ENCODE measurements at regions not wholly inside any gene's neighbourhood (a gene's known extent, or its start where the extent isn't known, plus 50 kb on each side); places are given as distances from the start of the nearest gene placed in this dataset.
"Not testable (repeated sequence)": the region's sequence is repeated elsewhere in the genome, so short reads cannot be mapped to it uniquely, and the experiment has no call there.

DNA sequence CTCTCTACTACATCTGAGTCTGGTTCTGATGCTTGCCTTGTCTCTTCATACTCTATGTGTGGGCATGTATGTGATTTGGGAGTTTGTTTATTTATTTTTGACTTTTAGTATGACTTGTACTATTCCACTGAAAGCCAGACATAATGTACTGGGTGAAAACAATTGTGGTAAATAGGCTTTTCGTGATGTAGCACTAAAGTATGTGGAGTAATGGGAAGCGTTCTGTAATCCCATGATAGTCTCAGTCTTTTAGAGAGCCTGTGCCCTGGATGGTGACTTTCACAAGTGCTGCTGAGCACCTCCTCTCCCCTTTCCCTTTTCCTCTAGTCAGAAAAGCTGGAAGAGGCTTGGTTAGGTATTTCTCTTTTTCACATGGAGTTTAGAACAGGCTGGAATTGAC, 85.8 kb upstream of the S1PR3 start:
- WGBS, 2 experiments, result 74 to 88% methylated on average over 2 of the region's 2 CpGs

GRCh38 chr9:88915916-88916315, 75.4 kb upstream of the S1PR3 start:
- H3K27me3 ChIP-seq (ENCODE audit: control insufficient read depth, insufficient read depth, low read length, poor library complexity, severe bottlenecking), result no peaks in the 10 kb centered on the region
- H3K4me3 ChIP-seq (ENCODE audit: insufficient read depth, low read depth, low read length), result no peak overlapping the region
- no peaks in the 10 kb centered on the region for H3K36me3 ChIP-seq (ENCODE audit: control insufficient read depth, insufficient read depth, low read length)
- no peak overlapping the region for H3K27ac ChIP-seq (ENCODE audit: insufficient read depth, low read depth, low read length, poor library complexity, severe bottlenecking)
- WGBS, 2 experiments, result 96 to 98% methylated on average over 2 of the region's 2 CpGs
- H3K4me1 ChIP-seq (ENCODE audit: control insufficient read depth, insufficient read depth, low read length), result no peaks in the 10 kb centered on the region
- H3K9me3 ChIP-seq (ENCODE audit: control insufficient read depth, low read length), result peaks cover 3% of the 10 kb centered on the region

More for the DNA sequence above, 85.8 kb upstream of the S1PR3 start:
- Histone ChIP-seq H3K9me3 (ENCODE audit: control insufficient read depth, low read length) (no peaks in the 10 kb centered on the region), H3K27me3 (ENCODE audit: control insufficient read depth, insufficient read depth, low read length, poor library complexity, severe bottlenecking) (no peaks in the 10 kb centered on the region), H3K4me1 (ENCODE audit: control insufficient read depth, insufficient read depth, low read length) (no peaks in the 10 kb centered on the region), H3K4me3 (ENCODE audit: insufficient read depth, low read depth, low read length) (no peak overlapping the region), H3K27ac (ENCODE audit: insufficient read depth, low read depth, low read length, poor library complexity, severe bottlenecking) (no peak overlapping the region), H3K36me3 (ENCODE audit: control insufficient read depth, insufficient read depth, low read length) (no peaks in the 10 kb centered on the region)

- no peak overlapping the region for H3K4me3 ChIP-seq (ENCODE audit: insufficient read depth, low read depth, low read length)
- H3K4me1 ChIP-seq (ENCODE audit: control insufficient read depth, insufficient read depth, low read length), result no peaks in the 10 kb centered on the region
- 43 to 60% methylated on average over 1 of the region's 1 CpG for WGBS, 2 experiments
- H3K9me3 ChIP-seq (ENCODE audit: control insufficient read depth, low read length), result peaks cover 3% of the 10 kb centered on the region
- H3K27ac ChIP-seq (ENCODE audit: insufficient read depth, low read depth, low read length, poor library complexity, severe bottlenecking), result no peak overlapping the region
- H3K36me3 ChIP-seq (ENCODE audit: control insufficient read depth, insufficient read depth, low read length), result no peaks in the 10 kb centered on the region
- no peaks in the 10 kb centered on the region for H3K27me3 ChIP-seq (ENCODE audit: control insufficient read depth, insufficient read depth, low read length, poor library complexity, severe bottlenecking)
Measured at GRCh38 chr9:88916894-88917293, 74.4 kb upstream of the S1PR3 start.

DNA sequence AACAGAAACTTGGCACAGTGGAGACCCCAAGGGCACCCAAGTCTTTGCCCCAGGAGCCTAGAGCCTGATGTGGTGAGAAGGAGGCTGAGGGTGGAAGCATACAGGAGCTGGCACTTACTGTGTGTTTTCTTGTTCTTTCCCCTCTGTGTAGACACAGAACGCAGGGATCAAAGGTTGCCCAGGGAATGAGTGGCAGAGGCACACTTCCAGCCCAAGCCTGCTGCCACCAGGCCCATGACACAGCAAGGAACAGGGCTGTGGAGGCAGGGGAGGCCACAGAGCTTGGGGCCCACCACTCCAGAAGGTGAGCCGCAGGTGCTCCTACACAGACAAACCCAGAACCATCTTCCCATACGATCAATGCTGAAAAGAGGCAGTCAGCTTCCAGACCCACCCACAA, 73.9 kb upstream of the S1PR3 start:
- no peak overlapping the region for H3K4me3 ChIP-seq (ENCODE audit: insufficient read depth, low read depth, low read length)
- WGBS, 2 experiments, result 97% methylated on average over 3 of the region's 3 CpGs
- no peaks in the 10 kb centered on the region for H3K27me3 ChIP-seq (ENCODE audit: control insufficient read depth, insufficient read depth, low read length, poor library complexity, severe bottlenecking)
- H3K36me3 ChIP-seq (ENCODE audit: control insufficient read depth, insufficient read depth, low read length), result no peaks in the 10 kb centered on the region
- H3K4me1 ChIP-seq (ENCODE audit: control insufficient read depth, insufficient read depth, low read length), result no peaks in the 10 kb centered on the region
- peaks cover 3% of the 10 kb centered on the region for H3K9me3 ChIP-seq (ENCODE audit: control insufficient read depth, low read length)
- no peak overlapping the region for H3K27ac ChIP-seq (ENCODE audit: insufficient read depth, low read depth, low read length, poor library complexity, severe bottlenecking)

DNA sequence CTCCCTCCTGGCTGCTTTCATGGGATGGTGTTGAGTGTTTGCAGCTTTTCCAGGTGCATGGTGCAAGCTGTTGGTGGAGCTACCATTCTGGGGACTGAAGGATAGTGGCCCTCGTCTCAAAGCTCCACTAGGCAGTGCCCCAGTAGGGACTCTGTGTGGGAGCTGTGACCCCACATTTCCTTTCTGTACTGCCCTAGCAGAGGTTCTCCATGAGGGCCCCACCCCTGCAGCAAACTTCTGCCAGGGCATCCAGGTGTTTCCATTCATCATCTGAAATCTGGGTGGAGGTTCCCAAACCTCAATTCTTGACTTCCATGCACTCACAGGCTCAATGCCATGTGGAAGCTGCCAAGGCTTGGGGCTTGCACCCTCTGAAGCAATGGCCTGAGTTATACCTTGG, 72.7 kb upstream of the S1PR3 start:
- H3K36me3 ChIP-seq (ENCODE audit: control insufficient read depth, insufficient read depth, low read length); H3K27ac ChIP-seq (ENCODE audit: insufficient read depth, low read depth, low read length, poor library complexity, severe bottlenecking); H3K27me3 ChIP-seq (ENCODE audit: control insufficient read depth, insufficient read depth, low read length, poor library complexity, severe bottlenecking); H3K9me3 ChIP-seq (ENCODE audit: control insufficient read depth, low read length); H3K4me1 ChIP-seq (ENCODE audit: control insufficient read depth, insufficient read depth, low read length); H3K4me3 ChIP-seq (ENCODE audit: insufficient read depth, low read depth, low read length): not testable (repeated sequence)
- 81 to 84% methylated on average over 1 of the region's 1 CpG for WGBS, 2 experiments

DNA sequence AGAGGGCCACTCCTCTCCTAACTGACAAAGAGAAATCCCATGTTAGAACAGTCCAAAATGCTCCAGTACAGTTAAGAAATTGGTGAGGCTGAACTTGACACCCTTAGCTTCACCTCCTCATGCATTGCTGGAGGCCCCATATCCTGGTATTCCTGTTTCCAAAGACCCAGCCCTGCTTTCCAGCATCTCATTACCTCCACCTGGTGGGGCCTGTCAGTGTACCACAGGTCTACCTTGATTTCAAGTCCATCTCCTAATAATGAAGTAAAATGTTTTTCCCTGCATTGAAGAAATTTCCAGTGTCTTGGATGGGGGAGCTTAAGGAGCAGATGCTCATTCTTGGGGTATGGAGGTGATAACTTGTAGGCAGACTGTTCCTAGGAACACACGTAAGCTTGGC, 70.6 kb upstream of the S1PR3 start:
- Histone ChIP-seq H3K27ac (ENCODE audit: insufficient read depth, low read depth, low read length, poor library complexity, severe bottlenecking) (no peak overlapping the region), H3K4me1 (ENCODE audit: control insufficient read depth, insufficient read depth, low read length) (no peaks in the 10 kb centered on the region), H3K36me3 (ENCODE audit: control insufficient read depth, insufficient read depth, low read length) (no peaks in the 10 kb centered on the region), H3K27me3 (ENCODE audit: control insufficient read depth, insufficient read depth, low read length, poor library complexity, severe bottlenecking) (no peaks in the 10 kb centered on the region), H3K9me3 (ENCODE audit: control insufficient read depth, low read length) (peaks cover 3% of the 10 kb centered on the region), H3K4me3 (ENCODE audit: insufficient read depth, low read depth, low read length) (no peak overlapping the region)
- 93% methylated on average over 1 of the region's 1 CpG for WGBS, 2 experiments

DNA sequence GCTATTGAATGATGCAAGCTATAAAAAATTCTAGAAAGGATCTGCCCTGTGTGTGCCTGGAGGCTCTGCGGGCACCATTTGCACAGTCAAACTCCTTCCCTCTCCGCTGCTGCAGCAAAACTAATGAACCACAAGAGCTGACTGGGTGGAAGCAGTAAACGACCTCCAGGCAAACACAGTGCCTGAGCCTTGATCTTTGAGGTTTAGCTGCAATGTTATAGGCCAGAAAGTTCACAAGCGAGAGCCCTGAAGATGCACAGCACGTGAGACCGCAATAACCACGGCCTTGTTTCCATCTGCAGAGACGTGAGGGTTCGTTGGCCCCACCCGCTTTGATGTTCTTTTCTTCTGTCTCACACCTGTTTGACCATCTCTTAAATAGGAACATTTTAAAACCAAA, 69.2 kb upstream of the S1PR3 start:
- no peaks in the 10 kb centered on the region for H3K36me3 ChIP-seq (ENCODE audit: control insufficient read depth, insufficient read depth, low read length)
- H3K4me3 ChIP-seq (ENCODE audit: insufficient read depth, low read depth, low read length), result no peak overlapping the region
- H3K9me3 ChIP-seq (ENCODE audit: control insufficient read depth, low read length), result peaks cover 3% of the 10 kb centered on the region
- H3K27me3 ChIP-seq (ENCODE audit: control insufficient read depth, insufficient read depth, low read length, poor library complexity, severe bottlenecking), result no peaks in the 10 kb centered on the region
- H3K4me1 ChIP-seq (ENCODE audit: control insufficient read depth, insufficient read depth, low read length), result no peaks in the 10 kb centered on the region
- no peak overlapping the region for H3K27ac ChIP-seq (ENCODE audit: insufficient read depth, low read depth, low read length, poor library complexity, severe bottlenecking)
- 87 to 91% methylated on average over 10 of the region's 10 CpGs for WGBS, 2 experiments

GRCh38 chr9:88923092-88923491, 68.2 kb upstream of the S1PR3 start:
- no peaks in the 10 kb centered on the region for H3K27me3 ChIP-seq (ENCODE audit: control insufficient read depth, insufficient read depth, low read length, poor library complexity, severe bottlenecking)
- peaks cover 3% of the 10 kb centered on the region for H3K9me3 ChIP-seq (ENCODE audit: control insufficient read depth, low read length)
- H3K27ac ChIP-seq (ENCODE audit: insufficient read depth, low read depth, low read length, poor library complexity, severe bottlenecking), result no peak overlapping the region
- WGBS, 2 experiments, result 87 to 94% methylated on average over 2 of the region's 2 CpGs
- no peaks in the 10 kb centered on the region for H3K36me3 ChIP-seq (ENCODE audit: control insufficient read depth, insufficient read depth, low read length)
- no peaks in the 10 kb centered on the region for H3K4me1 ChIP-seq (ENCODE audit: control insufficient read depth, insufficient read depth, low read length)
- H3K4me3 ChIP-seq (ENCODE audit: insufficient read depth, low read depth, low read length), result no peak overlapping the region

GRCh38 chr9:88923653-88924288, 67.5 kb upstream of the S1PR3 start:
- no peak overlapping the region for H3K4me3 ChIP-seq (ENCODE audit: insufficient read depth, low read depth, low read length)
- no peak overlapping the region for H3K27ac ChIP-seq (ENCODE audit: insufficient read depth, low read depth, low read length, poor library complexity, severe bottlenecking)
- no peaks in the 10 kb centered on the region for H3K27me3 ChIP-seq (ENCODE audit: control insufficient read depth, insufficient read depth, low read length, poor library complexity, severe bottlenecking)
- H3K36me3 ChIP-seq (ENCODE audit: control insufficient read depth, insufficient read depth, low read length), result no peaks in the 10 kb centered on the region
- 88% methylated on average over 14 of the region's 14 CpGs for WGBS, 2 experiments
- no peaks in the 10 kb centered on the region for H3K9me3 ChIP-seq (ENCODE audit: control insufficient read depth, low read length)
- no peaks in the 10 kb centered on the region for H3K4me1 ChIP-seq (ENCODE audit: control insufficient read depth, insufficient read depth, low read length)

DNA sequence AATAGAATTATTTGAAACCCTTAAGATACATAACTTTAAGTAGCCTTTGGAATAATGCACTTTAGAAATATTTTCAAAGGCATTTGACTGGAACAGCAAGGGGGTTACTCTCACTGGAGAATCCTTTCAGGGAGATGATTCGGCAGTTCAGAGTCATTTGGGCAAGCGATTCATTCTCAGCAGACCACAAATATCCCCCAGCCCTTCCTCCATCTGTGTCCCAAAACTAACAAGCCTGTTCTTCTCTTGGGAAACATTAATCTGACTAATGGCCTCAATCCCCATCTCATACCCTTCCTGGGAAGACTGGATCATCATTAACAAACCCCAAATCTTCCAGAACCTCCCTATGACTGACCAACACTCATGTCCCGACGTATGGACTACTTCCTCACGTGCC, 65.8 kb upstream of the S1PR3 start:
- Histone ChIP-seq H3K27me3 (ENCODE audit: control insufficient read depth, insufficient read depth, low read length, poor library complexity, severe bottlenecking) (no peaks in the 10 kb centered on the region), H3K27ac (ENCODE audit: insufficient read depth, low read depth, low read length, poor library complexity, severe bottlenecking) (no peak overlapping the region), H3K36me3 (ENCODE audit: control insufficient read depth, insufficient read depth, low read length) (no peaks in the 10 kb centered on the region), H3K9me3 (ENCODE audit: control insufficient read depth, low read length) (no peaks in the 10 kb centered on the region), H3K4me1 (ENCODE audit: control insufficient read depth, insufficient read depth, low read length) (no peaks in the 10 kb centered on the region), H3K4me3 (ENCODE audit: insufficient read depth, low read depth, low read length) (no peak overlapping the region)
- 86 to 91% methylated on average over 5 of the region's 5 CpGs for whole genome bisulfite sequencing, 2 experiments
